HepG2 (cell line): ENCODE measurements at regions not wholly inside any gene's neighbourhood (a gene's known extent, or its start where the extent isn't known, plus 50 kb on each side); places are given as distances from the start of the nearest gene placed in this dataset.

ENCODE experiments used
- ATAC-seq: fragments of 200-7000 bp; cut with Tn5 transposase; 3 replicates; pipeline ENCODE4 v1.9.1; 2020; ENCODE audit warnings: mild to moderate bottlenecking, moderate library complexity
- BruUV-seq: library from RNA; stranded (reverse); fragments of 400-500 nt; replicated peaks from 2 replicates; lab custom pipeline; 2021; lab: Mats Ljungman, UMichigan
- CTCF ChIA-PET: fragments of 300-600 bp; formaldehyde crosslinking; extraction: SDS; loops from one replicate; lab custom pipeline; 2021; ENCODE audit warnings: low total read pairs, inconsistent platforms, low intra/inter-chr PET ratio; lab: Yijun Ruan, JAX
- POLR2A ChIA-PET: fragments of 350-600 bp; sonication (Branson Sonifier 250); formaldehyde crosslinking; loops from one replicate; lab custom pipeline; 2020; ENCODE audit warnings: antibody characterized with exemption, inconsistent platforms; lab: Yijun Ruan, JAX
- DNase-seq: peaks from one replicate; pipeline ENCODE4 v3.0.0-alpha.2; 2015; ENCODE audit warnings: low spot score
- FAIRE-seq: peaks from 3 replicates; lab custom pipeline; 2011; peaks lifted over from hg19 to GRCh38; lab: Jason Lieb, UNC
- H2AFZ ChIP-seq: one replicate; pipeline ENCODE4 v1.6.1; 2011; ENCODE audit warnings: low read length, inconsistent platforms
- H3K27ac ChIP-seq: fragments of 300-600 bp; 3 replicates; pipeline ENCODE4 v1.8.0; 2011; ENCODE audit warnings: mixed run types, mild to moderate bottlenecking, mixed read lengths, low read length, inconsistent platforms; ENCODE audit not compliant: insufficient read depth; ENCODE audit errors: extremely low read length
- H3K27me3 ChIP-seq, 2 experiments: fragments of 200-600 bp in 1 of 2; 2 replicates in 1 of 2; 3 replicates in 1 of 2; pipeline versions ENCODE4 v1.6.0 to v1.8.0; 2011; ENCODE audit warnings: low read length in 2 of 2, mild to moderate bottlenecking in 2 of 2, moderate library complexity in 2 of 2, inconsistent platforms in 1 of 2; ENCODE audit not compliant: insufficient read depth in 2 of 2, control insufficient read depth in 1 of 2
- H3K36me3 ChIP-seq, 2 experiments: fragments of 200-600 bp in 1 of 2; replicated peaks in 1 of 2; 2 replicates in 1 of 2; 3 replicates in 1 of 2; pipeline versions ENCODE4 v1.5.1 to v1.8.0; 2011; ENCODE audit warnings: low read length in 2 of 2, inconsistent platforms in 1 of 2; ENCODE audit not compliant: insufficient read depth in 2 of 2, control insufficient read depth in 1 of 2
- H3K4me1 ChIP-seq: 2 replicates; pipeline ENCODE4 v1.5.1; 2012; ENCODE audit warnings: low read length, inconsistent platforms; ENCODE audit not compliant: insufficient read depth
- H3K4me2 ChIP-seq: 2 replicates; pipeline ENCODE4 v1.6.0; 2011; ENCODE audit warnings: low read depth, low read length, inconsistent platforms
- H3K4me3 ChIP-seq, 3 experiments: fragments of 200-600 bp in 1 of 3; sonication (generic), shearing (Covaris generic) in 1 of 3; replicated peaks in 1 of 3; 2 replicates each; pipeline ENCODE4 v1.5.1; 2011 to 2016; ENCODE audit warnings: low read length in 3 of 3, inconsistent platforms in 2 of 3, low read depth in 2 of 3, mild to moderate bottlenecking in 2 of 3, control low read depth in 1 of 3, mixed read lengths in 1 of 3; ENCODE audit not compliant: insufficient read depth in 1 of 3
- H3K79me2 ChIP-seq: one replicate; pipeline ENCODE4 v1.6.1; 2011; ENCODE audit warnings: low read length, inconsistent platforms; ENCODE audit not compliant: insufficient read depth
- H3K9ac ChIP-seq: 2 replicates; pipeline ENCODE4 v1.6.0; 2011; ENCODE audit warnings: mild to moderate bottlenecking, low read depth, low read length, inconsistent platforms; ENCODE audit not compliant: insufficient read depth
- H3K9me3 ChIP-seq: 2 replicates; pipeline ENCODE4 v1.5.1; 2012; ENCODE audit warnings: mild to moderate bottlenecking, low read length
- H4K20me1 ChIP-seq: 2 replicates; pipeline ENCODE4 v1.6.0; 2011; ENCODE audit warnings: inconsistent platforms, mild to moderate bottlenecking, low read length, moderate library complexity; ENCODE audit not compliant: insufficient read depth
- EP300 ChIP-seq, 3 experiments: sonication (generic) in 1 of 3; formaldehyde crosslinking in 1 of 3; IDR thresholded peaks; 2 replicates each; pipeline versions ENCODE4 v1.5.1 to v1.6.1; 2011 to 2020; ENCODE audit warnings: low read depth in 2 of 3, low read length in 2 of 3, borderline replicate concordance in 1 of 3, improper control_type of control experiment in 1 of 3, mild to moderate bottlenecking in 1 of 3, missing genetic modification reagents in 1 of 3, moderate library complexity in 1 of 3
- FOXJ3 ChIP-seq: sonication (generic); formaldehyde crosslinking; IDR thresholded peaks from 2 replicates; pipeline ENCODE4 v1.4.0; 2020; ENCODE audit warnings: missing genetic modification reagents, mild to moderate bottlenecking, borderline replicate concordance
- HNF1A ChIP-seq, 2 experiments: sonication (generic) in 1 of 2; formaldehyde crosslinking in 1 of 2; IDR thresholded peaks; 2 replicates each; pipeline versions ENCODE4 v1.4.0 to v1.6.1; 2016 to 2020; ENCODE audit warnings: borderline replicate concordance in 1 of 2, low read depth in 1 of 2, mild to moderate bottlenecking in 1 of 2, missing genetic modification reagents in 1 of 2
- HNF1B ChIP-seq: sonication (generic); formaldehyde crosslinking; IDR thresholded peaks from 2 replicates; pipeline ENCODE4 v1.5.1; 2020; ENCODE audit warnings: mild to moderate bottlenecking, moderate library complexity, missing genetic modification reagents
- IRF2 ChIP-seq: IDR thresholded peaks from 2 replicates; pipeline ENCODE4 v1.6.1; 2018; ENCODE audit warnings: missing genetic modification reagents, missing compliant biosample characterization
- RFXAP ChIP-seq: sonication (generic); formaldehyde crosslinking; IDR thresholded peaks from 2 replicates; pipeline ENCODE4 v1.4.0; 2020; ENCODE audit warnings: missing genetic modification reagents, borderline replicate concordance
- SIN3B ChIP-seq: fragments of 150-350 bp; IDR thresholded peaks from 2 replicates; pipeline ENCODE4 v1.6.1; 2014; ENCODE audit warnings: low read length
- STAG1 ChIP-seq: sonication (generic); formaldehyde crosslinking; IDR thresholded peaks from 2 replicates; pipeline ENCODE4 v1.4.0; 2020; ENCODE audit warnings: missing genetic modification reagents
- ZBTB38 ChIP-seq: sonication (generic); formaldehyde crosslinking; IDR thresholded peaks from 2 replicates; pipeline ENCODE4 v1.5.1; 2020; ENCODE audit warnings: mild to moderate bottlenecking, missing genetic modification reagents
- ZKSCAN1 ChIP-seq: fragments of 150-350 bp; IDR thresholded peaks from 2 replicates; pipeline ENCODE4 v1.6.1; 2014; ENCODE audit warnings: low read length
- ZNF496 ChIP-seq: sonication (generic); formaldehyde crosslinking; IDR thresholded peaks from 2 replicates; pipeline ENCODE4 v1.8.1; 2023; ENCODE audit warnings: mild to moderate bottlenecking, moderate library complexity, missing genetic modification reagents; ENCODE audit not compliant: insufficient replicate concordance
- ZNF775 ChIP-seq: sonication (generic); formaldehyde crosslinking; IDR thresholded peaks from 2 replicates; pipeline ENCODE4 v1.4.0; 2020; ENCODE audit warnings: missing genetic modification reagents, mild to moderate bottlenecking, moderate library complexity, borderline replicate concordance
- in situ Hi-C: cut with HindIII; loops from 2 replicates; pipeline ENCODE4 v1.10.0; 2017; ENCODE audit warnings: low pct_unique_long_range_greater_than_20kb; ENCODE audit not compliant: extremely low pct_ligation_motif_present
- intact Hi-C: fragments of 100-400 bp; cut with micrococcal nuclease; formaldehyde crosslinking; loops from one replicate; pipeline ENCODE4 v1.10.0; 2022; ENCODE audit not compliant: unreplicated experiment
- TF ChIP-seq, protein P1 (sequence below): sonication (generic); formaldehyde crosslinking; IDR thresholded peaks from 2 replicates; pipeline ENCODE4 v1.5.1; 2020; ENCODE audit warnings: mild to moderate bottlenecking, missing genetic modification reagents, moderate library complexity
- TF ChIP-seq, protein P2 (sequence below): IDR thresholded peaks from 2 replicates; pipeline ENCODE4 v1.6.1; 2016; ENCODE audit warnings: missing genetic modification reagents, missing compliant biosample characterization

- FAIRE-seq (no peak), DNase-seq (no peak), ATAC-seq (no peak)
- Histone ChIP-seq H3K79me2 (no peaks in the 10 kb centered on the region), H4K20me1 (no peaks in the 10 kb centered on the region), H3K9me3 (no peaks in the 10 kb centered on the region), H3K4me3 (no peak overlapping the region), H3K27ac (no peak overlapping the region), H3K4me2 (no peak overlapping the region), H3K27me3 (no peaks in the 10 kb centered on the region), H3K36me3 (no peaks in the 10 kb centered on the region), H3K9ac (no peak overlapping the region), H3K4me1 (no peaks in the 10 kb centered on the region), H2AFZ (no peak overlapping the region)
- in situ Hi-C loops (no loop called here), intact Hi-C loops (no loop called here)
- CTCF ChIA-PET, result no interaction called here
- POLR2A ChIA-PET, result no interaction called here
- no TSS peak for BruUV-seq
- TF ChIP-seq, protein P1, sequence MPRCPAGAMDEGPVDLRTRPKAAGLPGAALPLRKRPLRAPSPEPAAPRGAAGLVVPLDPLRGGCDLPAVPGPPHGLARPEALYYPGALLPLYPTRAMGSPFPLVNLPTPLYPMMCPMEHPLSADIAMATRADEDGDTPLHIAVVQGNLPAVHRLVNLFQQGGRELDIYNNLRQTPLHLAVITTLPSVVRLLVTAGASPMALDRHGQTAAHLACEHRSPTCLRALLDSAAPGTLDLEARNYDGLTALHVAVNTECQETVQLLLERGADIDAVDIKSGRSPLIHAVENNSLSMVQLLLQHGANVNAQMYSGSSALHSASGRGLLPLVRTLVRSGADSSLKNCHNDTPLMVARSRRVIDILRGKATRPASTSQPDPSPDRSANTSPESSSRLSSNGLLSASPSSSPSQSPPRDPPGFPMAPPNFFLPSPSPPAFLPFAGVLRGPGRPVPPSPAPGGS (CRISPR knock-in tag), result no peak
- TF ChIP-seq RFXAP (CRISPR knock-in tag) (no peak), HNF1A (IDR thresholded peaks at IDR 0.05; ENCODE audit: low read depth) (no peak), HNF1A (CRISPR knock-in tag; IDR thresholded peaks at IDR 0.05; ENCODE audit: borderline replicate concordance) (no peak), SIN3B (no peak), ZNF496 (CRISPR knock-in tag) (no peak), FOXJ3 (no peak), ZNF775 (CRISPR knock-in tag) (no peak), IRF2 (CRISPR knock-in tag) (no peak), STAG1 (CRISPR knock-in tag) (no peak), ZKSCAN1 (no peak), HNF1B (CRISPR knock-in tag) (no peak), EP300 (IDR thresholded peaks at IDR 0.05; ENCODE audit: low read depth in 2 of 2, low read length in 2 of 2) (no peak), EP300 (CRISPR knock-in tag; IDR thresholded peaks at IDR 0.05; ENCODE audit: borderline replicate concordance) (no peak), ZBTB38 (CRISPR knock-in tag) (no peak)
- TF ChIP-seq, protein P2, sequence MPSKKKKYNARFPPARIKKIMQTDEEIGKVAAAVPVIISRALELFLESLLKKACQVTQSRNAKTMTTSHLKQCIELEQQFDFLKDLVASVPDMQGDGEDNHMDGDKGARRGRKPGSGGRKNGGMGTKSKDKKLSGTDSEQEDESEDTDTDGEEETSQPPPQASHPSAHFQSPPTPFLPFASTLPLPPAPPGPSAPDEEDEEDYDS, result no peak
Observed at GRCh38 chrX:121639781-121640180, 592.4 kb downstream of the GLUD2 start.
